ENCODE measurements at regions not wholly inside any gene's neighbourhood (a gene's known extent, or its start where the extent isn't known, plus 50 kb on each side); places are given as distances from the start of the nearest gene placed in this dataset.

DNA sequence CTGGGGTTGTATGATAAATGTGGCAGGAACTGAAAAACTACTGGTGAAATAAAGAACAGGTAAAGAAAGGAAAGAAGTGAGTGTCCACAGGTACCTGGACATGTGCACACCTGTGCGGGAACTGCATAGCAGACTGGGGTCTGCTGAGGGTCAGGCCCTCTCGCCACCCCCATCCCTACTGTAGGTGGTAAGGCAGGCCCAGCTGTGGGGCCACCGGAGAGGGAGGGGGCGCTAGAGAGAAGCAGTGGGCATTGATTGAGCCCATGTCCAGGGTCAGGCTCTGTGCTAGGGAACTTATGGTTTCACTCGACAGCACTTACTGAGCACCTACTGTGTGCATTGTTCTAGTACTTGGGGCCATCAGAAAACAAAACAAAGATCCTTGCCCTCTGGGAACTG is 400.5 kb downstream of the MATN1 start:
- no peak for DNase-seq (ENCODE audit: low read depth in 2 of 2, low spot score in 1 of 2)

DNA sequence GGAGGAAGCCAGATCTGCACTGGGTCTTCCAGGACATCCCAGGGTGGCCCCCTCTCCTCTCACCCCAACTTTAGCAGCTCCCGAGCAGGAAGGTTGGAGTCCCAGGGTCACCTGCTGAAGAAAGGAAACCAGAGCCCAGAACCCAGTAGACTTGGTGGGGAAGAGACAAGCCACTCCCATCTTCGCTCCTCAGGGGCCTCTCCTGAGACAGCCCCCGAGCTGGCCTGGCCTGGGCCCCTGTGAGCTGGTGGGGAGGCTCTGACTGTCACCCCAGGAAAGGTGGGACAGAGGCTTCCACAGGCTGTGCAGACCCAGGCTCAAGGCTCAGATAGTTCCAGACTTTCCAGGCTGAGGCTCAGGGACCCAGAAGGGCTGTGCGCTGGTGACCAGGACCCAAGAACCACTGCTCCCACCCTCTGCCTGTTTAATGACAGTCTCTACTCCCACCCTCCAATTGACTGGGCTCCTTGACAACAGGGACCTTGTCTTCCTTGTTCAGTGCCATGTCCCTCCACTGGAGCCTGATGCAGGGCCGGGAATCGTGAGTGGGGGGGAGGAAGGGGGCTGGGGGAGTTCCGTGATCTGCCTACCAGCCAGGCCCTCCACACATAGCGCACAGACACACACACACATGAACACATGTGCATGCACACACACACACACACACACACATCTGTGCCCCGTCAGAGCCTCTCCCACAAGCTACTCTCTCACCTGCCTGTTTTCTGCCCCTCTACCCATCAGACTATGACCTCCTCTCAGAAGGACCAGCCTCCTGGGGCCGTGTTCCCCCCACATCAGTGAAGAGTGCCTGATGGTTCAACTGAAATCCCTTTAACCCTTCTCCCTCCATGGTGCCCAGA is 401.2 kb downstream of the MATN1 start:
- DNase-seq (ENCODE audit: low read depth in 2 of 2, low spot score in 1 of 2), result no peak

DNA sequence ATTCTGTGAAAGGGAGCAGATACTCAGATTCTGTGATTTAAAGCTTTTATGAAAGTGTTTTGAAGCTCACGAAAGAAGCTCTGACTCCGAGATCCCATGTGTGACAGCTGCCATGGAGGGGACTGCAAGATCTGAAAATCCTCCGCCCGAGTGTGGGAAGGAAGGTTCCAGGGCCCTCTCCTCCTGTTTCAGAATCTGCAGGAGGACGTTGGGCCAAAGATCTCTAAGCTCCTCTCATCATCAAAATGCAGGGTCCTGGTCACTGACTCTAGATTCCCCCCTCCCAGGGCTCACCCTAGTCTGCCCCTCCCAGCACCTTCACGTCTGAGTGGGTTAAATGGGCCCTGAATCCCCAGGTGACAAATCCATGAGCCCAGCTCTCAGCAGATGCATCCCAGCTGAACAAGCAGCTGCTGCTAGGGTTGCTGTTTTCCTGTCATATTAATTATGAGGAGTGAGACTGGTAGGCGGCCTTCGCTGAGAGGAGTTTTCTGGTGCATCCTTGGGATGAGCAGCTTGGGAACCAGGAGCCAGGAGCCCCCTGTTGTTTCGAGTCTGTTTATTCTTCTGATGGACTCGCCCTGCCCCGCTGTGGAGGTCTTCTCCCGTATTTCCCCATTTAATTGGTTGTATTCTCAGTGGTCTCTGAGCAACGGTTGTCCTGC is 402.0 kb downstream of the MATN1 start:
- no peak for DNase-seq (ENCODE audit: low read depth in 2 of 2, low spot score in 1 of 2)

DNA sequence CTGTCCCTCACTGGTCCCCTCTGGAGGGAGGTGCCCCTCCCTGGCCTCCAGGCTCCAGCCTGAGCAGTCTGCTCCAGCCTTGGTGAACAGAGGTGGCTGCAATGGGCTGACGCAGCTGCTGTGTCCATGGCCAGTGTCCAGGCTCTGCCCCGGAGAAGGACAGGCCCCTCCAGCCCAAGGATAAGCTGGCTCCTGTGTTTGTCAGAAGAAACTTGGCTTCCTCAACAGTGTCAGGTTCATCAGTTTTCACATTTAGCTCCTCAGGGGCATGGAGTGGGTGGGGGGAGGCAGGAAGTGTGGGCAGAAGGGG is 402.8 kb downstream of the MATN1 start:
- DNase-seq (ENCODE audit: low read depth in 2 of 2, low spot score in 1 of 2), result no peak

DNA sequence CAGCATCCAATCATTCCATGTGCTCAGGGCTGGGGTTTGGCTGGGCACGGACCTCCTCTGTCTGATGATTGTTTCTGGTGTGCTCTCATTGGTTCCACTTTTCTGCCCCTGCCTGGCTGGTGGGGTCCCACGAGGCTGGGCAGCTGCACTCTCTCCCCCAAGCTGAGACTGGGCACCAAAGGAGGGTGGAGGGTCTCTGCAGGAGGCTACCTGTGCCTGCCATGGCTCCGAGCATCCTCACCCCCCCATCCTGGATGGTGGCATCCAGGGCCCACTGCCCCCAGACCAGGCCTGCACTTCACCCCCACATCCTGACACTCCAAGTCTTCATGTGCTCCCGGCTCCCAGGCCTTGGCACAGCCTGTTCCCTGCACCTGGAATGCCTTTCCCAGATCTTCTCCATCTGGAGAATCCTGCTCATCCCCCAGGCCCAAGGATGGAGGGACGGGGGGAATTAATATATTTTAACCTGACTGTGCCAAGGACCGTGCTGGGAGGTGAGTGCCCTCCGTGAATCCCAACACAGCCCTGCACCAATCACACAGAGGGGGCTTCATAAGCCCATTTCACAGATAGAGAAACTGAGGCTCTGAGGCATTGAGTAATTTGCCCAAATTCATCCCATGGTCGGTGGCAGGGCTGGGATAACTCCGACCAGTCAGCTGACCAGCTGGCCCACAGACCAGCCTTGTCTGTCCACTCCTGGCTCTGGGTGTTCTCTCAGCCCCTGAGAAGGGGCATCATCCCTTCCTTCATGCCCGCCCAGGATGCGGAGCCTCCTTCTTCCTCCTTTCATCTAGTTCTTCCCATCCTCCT is 403.4 kb downstream of the MATN1 start:
- DNase-seq (ENCODE audit: low read depth in 2 of 2, low spot score in 1 of 2), result no peak

DNA sequence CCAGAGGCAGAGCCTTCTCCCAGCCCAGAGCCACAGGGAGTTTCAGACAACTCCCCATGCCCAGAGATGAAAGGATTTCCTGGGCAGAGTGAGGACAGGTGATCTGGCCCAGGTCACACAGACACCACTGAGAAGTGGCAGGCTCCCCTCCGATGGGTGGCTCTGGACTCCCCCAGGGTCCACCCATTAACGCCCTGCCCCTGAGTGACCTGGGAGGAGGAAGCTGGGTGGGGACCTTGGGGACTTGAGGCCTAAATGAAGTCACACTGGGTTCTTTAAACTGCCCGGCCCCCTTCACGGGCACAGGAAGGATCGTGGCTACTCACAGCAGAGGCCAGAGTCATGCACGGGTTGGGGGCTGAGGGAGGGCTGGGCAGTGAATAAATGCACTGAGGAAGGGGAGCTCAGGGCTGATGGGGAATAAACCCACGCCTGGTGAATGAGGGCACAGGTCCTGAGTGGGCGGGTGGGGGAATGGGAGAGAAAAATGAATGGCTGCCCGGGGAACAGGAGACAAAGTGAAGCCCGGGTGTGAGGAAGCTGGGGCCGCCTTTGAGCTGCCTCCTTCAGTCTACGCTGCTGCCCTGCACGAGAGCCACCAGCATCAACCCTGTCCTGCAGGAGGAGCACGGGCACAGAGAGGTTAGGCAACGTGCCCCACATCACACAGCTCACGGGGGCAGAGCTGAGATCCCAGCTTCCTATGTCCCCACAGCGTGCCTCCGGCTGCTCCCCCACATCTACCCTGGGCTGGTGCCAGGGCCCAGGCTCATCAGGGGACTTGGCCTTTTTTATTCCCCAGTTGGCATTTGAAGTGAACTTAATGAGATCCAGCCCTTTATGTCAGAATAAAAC is 404.3 kb downstream of the MATN1 start:
- DNase-seq (ENCODE audit: low read depth in 2 of 2, low spot score in 1 of 2), result no peak

DNA sequence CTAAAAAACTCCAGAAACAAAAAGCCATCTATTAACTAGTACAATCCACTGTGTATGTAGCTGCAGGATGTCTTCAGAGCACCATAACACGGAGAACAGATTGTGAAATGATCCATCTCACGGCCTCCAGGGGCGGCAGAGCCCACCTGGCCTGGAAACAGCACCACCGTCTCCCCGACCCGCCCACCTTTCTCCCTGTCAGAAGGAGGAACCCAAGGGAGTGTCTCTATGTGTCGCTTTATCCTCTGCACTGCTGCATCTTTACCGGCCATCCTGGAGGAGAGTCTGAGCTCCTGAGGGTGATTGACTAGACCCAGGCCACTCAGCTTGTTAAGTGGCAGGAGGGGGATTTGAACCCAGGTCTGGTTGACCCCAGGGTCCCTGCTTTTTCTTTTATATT is 405.0 kb downstream of the MATN1 start:
- DNase-seq (ENCODE audit: low read depth in 2 of 2, low spot score in 1 of 2), result no peak

DNA sequence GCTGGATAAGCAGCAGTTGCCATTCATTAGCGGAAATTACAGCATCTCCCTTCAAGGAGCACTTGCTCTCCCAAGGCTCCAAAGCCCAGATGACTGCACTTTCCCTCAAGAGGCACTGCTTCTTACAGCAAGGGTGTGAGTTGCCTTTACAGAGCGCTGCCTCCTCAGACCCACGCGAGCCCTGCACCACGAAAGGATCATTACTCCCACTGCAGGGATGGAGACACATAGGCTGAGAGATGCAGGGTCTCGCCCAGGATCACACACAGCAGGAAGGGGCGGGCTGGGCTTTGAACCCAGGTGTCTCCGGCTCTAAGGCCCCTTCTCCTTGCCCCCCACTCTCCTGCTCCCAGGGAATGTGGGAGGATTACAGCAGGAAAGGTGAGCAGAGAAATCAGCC is 405.5 kb downstream of the MATN1 start:
- no peak for DNase-seq (ENCODE audit: low read depth in 2 of 2, low spot score in 1 of 2)

DNA sequence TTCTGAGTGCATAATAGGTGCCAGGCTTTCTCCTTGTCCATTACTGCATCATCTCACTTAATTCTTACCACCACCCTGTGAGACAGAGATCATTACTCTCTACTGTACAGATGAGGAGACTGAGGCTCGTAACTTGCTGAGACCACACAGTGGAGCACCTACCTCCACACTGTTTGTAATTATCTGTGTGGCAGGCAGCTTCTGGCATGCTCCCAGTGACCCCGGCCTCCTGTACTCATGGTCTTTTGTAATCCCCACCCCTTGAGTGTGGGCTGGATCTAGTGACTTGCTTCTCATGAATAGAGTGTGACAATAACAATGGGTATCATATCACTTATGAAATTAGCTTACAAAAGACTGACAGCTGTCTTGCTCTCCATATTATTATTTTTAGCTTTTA is 407.3 kb downstream of the MATN1 start:
- no peak for DNase-seq (ENCODE audit: low read depth in 2 of 2, low spot score in 1 of 2)

DNA sequence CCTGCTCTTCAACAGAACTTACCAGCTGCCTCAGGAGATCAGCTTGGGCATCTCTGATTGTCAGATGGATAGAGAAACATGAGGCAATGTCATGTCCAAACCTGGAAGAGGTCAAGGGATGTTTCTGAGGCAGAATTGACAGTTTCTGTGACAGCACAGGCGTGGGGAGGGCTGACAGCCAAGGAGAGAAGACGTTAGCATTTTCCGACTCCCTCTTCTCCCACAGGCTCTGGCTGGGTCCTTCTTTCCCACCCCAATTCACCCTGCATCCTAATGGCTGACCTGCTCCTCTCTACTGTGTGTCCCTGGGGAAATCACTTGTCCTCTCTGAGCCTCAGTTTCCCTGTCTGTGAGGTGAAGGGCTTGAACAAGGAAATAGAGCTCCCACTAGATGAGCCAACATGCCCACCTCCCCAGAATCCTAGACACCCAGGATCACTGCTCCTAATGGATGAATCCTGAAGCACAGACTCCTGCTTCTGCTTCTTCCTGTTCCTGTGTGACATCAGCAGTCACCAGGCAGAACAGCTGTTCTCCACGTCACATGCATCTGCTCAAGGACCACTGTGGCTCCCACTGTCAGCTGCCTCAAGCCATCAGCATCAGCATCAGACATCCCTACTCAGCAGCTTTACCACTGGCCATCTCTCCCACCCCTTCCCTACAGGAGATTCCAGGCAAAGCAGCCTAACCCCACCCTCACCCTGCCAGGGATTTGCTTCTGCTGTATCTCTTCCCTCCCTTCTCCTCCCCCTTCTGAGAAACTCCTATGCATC is 408.0 kb downstream of the MATN1 start:
- DNase-seq (ENCODE audit: low read depth in 2 of 2, low spot score in 1 of 2), result no peak

DNA sequence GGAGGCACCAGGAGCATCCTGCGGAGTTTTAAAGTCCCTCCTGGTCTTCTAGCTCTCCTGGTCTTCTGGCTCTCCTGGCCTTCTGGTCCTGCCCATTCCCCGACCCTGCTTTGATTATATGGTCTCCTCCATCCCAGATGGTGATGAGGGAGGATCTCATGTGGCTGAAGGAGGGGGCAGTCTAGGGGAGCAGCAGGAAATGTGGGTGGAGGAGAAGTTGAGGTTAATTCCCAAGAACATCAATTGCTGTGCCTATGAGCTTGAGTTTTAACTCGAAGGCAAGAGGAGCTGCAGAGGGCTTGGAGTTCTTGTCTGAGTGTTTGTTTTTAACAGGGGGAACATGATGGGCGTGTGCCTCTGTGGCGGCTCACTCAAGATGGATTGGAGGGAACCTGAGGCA is 408.8 kb downstream of the MATN1 start:
- DNase-seq (ENCODE audit: low read depth in 2 of 2, low spot score in 1 of 2), result no peak

DNA sequence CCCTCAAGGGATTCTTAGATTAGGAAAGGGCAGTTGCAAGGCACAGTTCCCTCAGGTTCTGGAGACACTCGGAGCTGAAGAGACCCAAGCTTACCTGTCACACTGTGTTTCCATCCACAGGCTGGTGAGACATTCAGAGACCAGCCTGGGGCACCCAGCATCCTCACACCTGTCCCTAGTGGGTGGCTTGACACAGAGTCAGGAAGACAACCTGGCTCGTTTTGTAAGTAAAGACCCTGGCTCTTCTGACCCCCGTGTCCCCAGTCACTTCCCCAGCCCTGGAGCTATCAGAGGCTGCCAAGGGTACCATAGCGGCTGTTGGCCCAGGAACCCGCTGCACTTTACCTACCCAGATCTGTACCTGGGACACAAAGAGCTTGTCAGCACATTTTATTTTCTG is 409.8 kb downstream of the MATN1 start:
- no peak for DNase-seq (ENCODE audit: low read depth in 2 of 2, low spot score in 1 of 2)

DNA sequence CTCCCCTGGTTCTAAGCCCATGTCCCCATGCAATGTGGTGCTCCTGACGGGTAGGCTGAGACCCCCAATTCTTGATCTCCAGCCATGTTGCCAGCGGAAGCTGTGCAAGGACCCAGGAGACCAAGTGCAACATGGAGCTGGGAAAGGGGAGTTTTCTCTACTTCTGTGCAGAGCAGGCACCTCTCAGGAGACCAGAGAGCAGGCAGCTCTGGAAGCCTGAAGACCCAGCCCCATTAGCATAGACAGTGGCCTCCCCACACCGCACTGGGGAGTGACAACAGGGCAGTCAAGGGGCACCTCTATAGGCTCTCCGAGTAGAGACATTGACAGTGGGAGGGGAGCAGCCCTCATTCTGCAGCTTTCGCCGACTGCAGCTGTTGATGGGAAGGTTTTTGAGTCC is 410.2 kb downstream of the MATN1 start:
- no peak for DNase-seq (ENCODE audit: low read depth in 2 of 2, low spot score in 1 of 2)

DNA sequence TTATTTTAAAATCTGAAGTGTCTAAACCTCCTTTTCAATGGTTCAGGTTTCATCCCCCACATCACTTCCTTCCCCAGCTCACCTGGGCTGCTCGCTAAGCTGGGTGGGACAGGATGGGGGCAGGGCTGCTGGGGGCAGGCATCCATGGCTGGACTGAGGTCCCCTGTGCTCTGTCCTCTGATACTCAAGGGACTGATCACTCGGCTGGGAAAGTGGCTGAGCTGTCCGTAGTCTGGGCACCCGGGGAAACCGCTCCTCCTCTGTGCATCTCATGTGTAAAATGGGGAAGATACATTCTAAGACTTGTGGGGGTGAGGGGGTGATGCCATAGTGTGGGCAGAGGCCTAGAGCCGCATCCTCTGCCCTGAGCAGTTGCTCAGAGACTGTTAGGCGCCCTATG is 411.2 kb downstream of the MATN1 start:
- DNase-seq (ENCODE audit: low read depth in 2 of 2, low spot score in 1 of 2), result no peak

DNA sequence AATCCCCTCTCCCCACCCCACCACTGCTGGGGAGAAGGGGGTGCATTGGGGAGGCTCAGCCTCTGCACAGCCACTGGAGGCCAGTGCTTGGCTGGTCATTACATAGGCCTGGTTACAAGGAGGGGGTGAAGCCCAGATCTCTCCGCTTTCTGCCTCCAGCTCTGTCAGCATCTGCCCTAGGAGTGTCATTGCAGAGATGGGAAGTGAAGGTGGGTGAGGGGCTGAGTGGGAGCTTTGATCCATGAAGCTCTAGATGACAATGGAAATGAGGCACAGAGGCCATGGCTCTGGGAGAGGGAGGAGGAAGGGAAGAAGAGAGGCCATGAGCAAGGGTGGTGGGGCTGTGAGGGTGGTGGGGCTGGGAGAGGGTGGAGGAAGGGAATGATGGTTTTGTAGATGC is 411.6 kb downstream of the MATN1 start:
- no peak for DNase-seq (ENCODE audit: low read depth in 2 of 2, low spot score in 1 of 2)

DNA sequence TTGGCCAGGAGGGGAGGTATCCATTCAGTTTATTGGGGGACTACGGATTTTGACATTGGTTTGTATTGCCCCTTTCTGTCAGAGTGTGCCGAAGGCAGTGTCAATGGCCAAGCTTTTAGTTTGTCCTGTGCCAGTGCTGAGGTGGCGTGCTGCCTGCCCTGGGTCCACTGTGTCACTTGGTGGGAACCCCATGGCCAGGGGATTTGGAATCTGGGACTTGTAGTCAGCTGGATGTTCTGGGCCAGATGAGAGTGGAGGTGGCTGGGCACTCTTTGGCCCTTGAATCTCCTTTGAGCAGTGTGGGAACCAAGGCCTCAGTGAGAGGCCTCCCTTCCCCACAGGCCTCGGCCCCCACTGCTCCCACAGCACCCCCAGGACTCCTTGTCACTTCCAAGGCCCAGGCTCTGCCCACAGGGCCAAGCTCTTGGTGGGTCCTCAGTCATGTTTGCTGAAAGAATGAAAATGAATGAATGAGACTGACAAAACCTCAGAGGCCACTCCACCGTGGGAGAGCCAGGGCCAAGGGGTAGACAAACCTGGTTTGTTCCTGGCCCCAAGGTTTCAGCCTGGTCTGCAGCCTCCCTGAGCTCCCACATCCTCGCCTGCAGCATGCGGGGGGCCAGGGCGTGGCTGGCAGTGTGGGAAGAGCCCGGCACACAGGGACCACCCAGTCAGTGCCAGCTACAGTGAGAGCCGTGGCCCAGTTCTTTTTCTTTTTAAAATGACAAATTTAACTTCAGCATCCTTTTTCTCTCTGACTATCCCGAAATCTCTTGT is 412.2 kb downstream of the MATN1 start:
- no peak for DNase-seq (ENCODE audit: low read depth in 2 of 2, low spot score in 1 of 2)

DNA sequence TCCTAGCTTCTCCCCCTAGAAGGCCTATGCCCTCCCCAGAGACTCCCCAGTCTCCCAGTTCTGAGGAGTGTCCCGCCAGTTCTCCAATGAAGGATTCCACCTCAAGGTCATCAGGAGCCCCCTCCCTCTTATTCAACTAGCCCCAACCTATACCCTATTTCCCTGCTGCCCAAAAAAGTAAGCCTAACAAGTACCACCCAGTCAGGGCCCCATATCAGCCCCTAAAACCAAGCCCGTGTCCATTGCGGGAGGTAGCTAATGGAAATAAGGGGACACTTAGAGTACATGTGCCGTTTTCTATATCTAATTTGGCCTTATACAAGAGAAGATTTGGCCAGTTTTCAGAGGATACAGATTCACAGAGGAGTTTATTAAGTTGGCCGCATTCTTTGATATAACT is 416.2 kb downstream of the MATN1 start:
- DNase-seq (ENCODE audit: low read depth in 2 of 2, low spot score in 1 of 2), result no peak

DNA sequence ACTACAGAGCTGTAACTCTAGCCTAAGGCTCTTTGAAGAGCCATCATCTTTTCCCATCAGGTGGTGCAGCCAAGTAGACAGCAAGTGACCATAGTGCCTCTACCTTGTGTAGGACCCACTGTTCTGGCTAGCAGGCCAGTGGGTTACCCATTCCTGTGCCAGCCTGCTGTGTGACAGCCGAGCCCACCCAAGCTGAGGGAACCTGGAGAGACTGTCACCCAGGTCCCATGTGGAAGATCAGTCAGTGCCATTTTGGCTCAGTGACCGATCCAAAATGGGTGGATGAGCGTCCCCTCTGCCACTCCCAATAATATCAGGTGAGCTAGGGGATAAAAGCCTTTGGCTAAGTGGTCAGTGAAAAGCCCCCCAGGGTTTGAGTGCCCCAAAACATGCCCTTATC is 417.9 kb downstream of the MATN1 start:
- DNase-seq (ENCODE audit: low read depth in 2 of 2, low spot score in 1 of 2), result no peak

DNA sequence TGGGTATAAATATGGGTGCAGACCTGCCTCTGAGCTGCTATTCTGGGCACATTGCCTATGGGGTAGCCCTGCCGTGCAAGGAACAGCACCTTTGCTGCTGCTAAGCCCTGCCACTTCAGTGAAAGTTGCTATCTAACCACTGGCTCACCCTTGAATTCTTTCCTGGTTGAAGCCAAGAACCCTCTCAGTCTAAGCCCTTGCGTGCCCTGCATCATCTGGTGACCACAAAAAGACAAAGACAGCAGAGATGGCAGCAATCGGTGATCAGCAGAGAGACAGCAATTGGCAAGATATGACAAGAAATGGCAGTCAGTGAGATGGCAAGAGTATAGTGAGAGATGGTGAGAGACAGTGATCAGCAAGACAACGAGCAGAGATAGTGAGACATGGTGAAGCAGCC is 418.3 kb downstream of the MATN1 start:
- no peak for DNase-seq (ENCODE audit: low read depth in 2 of 2, low spot score in 1 of 2)

DNA sequence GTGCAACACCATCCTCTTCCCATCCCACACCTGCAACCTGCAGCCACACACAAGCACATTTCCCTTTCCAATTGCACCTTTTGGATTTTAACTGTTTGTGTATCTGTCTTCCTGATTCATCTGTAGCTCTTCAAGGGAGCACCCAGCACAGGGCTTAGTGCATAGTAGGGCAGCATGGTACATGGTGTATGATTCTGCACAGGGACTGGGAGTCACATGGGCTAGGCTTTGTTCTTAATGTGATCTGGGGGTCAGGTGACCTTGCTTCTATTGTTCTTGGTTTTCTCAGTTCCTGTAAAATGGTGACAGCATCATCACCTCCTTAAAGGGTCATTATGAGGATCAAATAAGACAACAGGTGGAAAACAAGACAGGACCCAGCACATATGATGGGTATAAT is 419.3 kb downstream of the MATN1 start:
- DNase-seq (ENCODE audit: low read depth in 2 of 2, low spot score in 1 of 2), result no peak

Measured in stimulated activated CD8-positive, alpha-beta memory T cell treated with anti-CD3 and anti-CD28 coated beads, Interleukin-4, amount 100 ng/mL, for 1 hour (primary cell).